Liver (tissue), 8 donors: ENCODE measurements at regions not wholly inside any gene's neighbourhood (a gene's known extent, or its start where the extent isn't known, plus 50 kb on each side); places are given as distances from the start of the nearest gene placed in this dataset.

ENCODE experiments used
- DNase-seq: peaks from one replicate; pipeline ENCODE4 v3.0.0-alpha.2; 2017; ENCODE audit warnings: low spot score
- H3K27ac ChIP-seq, 2 donors: one replicate each; pipeline ENCODE4 v1.7.0; 2013; ENCODE audit warnings: inconsistent platforms in 2 of 2, low read length in 2 of 2, control low read depth in 1 of 2, low read depth in 1 of 2, mild to moderate bottlenecking in 1 of 2
- H3K27me3 ChIP-seq, 4 donors: one replicate each; pipeline versions ENCODE4 v1.6.1 to v1.7.0; 2013; ENCODE audit warnings: low read length in 3 of 4, inconsistent platforms in 1 of 4, mild to moderate bottlenecking in 1 of 4, moderate library complexity in 1 of 4; ENCODE audit not compliant: control insufficient read depth in 4 of 4, insufficient read depth in 4 of 4
- H3K36me3 ChIP-seq, 4 donors: one replicate each; pipeline versions ENCODE4 v1.6.1 to v1.7.0; 2013; ENCODE audit warnings: low read length in 3 of 4, mild to moderate bottlenecking in 3 of 4, low read depth in 1 of 4, moderate library complexity in 1 of 4; ENCODE audit not compliant: control insufficient read depth in 4 of 4, insufficient read depth in 3 of 4
- H3K4me1 ChIP-seq, 4 donors: one replicate each; pipeline versions ENCODE4 v1.6.1 to v1.7.0; 2013; ENCODE audit warnings: low read length in 3 of 4, mild to moderate bottlenecking in 3 of 4, moderate library complexity in 1 of 4; ENCODE audit not compliant: control insufficient read depth in 4 of 4, insufficient read depth in 4 of 4
- H3K4me3 ChIP-seq, 3 donors: one replicate each; pipeline versions ENCODE4 v1.6.1 to v1.7.0; 2013; ENCODE audit warnings: low read length in 3 of 3, control low read depth in 1 of 3, low read depth in 1 of 3, mild to moderate bottlenecking in 1 of 3
- H3K9ac ChIP-seq, 2 donors: one replicate each; pipeline ENCODE4 v1.7.0; 2013; ENCODE audit warnings: low read length in 2 of 2, mild to moderate bottlenecking in 2 of 2, moderate library complexity in 2 of 2, control low read depth in 1 of 2, low read depth in 1 of 2
- H3K9me3 ChIP-seq, 4 donors: one replicate each; pipeline versions ENCODE4 v1.6.1 to v1.7.0; 2013; ENCODE audit warnings: low read length in 3 of 4; ENCODE audit not compliant: control insufficient read depth in 4 of 4
- EGR1 ChIP-seq, 2 donors: IDR thresholded peaks; 2 replicates each; pipeline ENCODE4 v1.6.1; 2016 to 2018; ENCODE audit warnings: antibody characterized with exemption in 2 of 2, low read depth in 2 of 2
- FOXA1 ChIP-seq: IDR thresholded peaks from 2 replicates; pipeline ENCODE4 v1.6.1; 2016; ENCODE audit warnings: antibody characterized with exemption
- FOXA2 ChIP-seq: IDR thresholded peaks from 2 replicates; pipeline ENCODE4 v1.6.1; 2016; ENCODE audit warnings: antibody characterized with exemption
- GABPA ChIP-seq, 2 donors: IDR thresholded peaks in 1 of 2; conservative IDR thresholded peaks in 1 of 2; 2 replicates each; pipeline ENCODE4 v1.6.1; 2016; ENCODE audit warnings: antibody characterized with exemption in 2 of 2, mild to moderate bottlenecking in 1 of 2, moderate library complexity in 1 of 2
- HNF4A ChIP-seq, 2 donors: conservative IDR thresholded peaks; 2 replicates each; pipeline ENCODE4 v1.6.1; 2016; ENCODE audit warnings: antibody characterized with exemption in 2 of 2, mild to moderate bottlenecking in 2 of 2
- HNF4G ChIP-seq: IDR thresholded peaks from 2 replicates; pipeline ENCODE4 v1.6.1; 2016; ENCODE audit warnings: antibody characterized with exemption
- NR2F2 ChIP-seq: IDR thresholded peaks from 2 replicates; pipeline ENCODE4 v1.6.1; 2016; ENCODE audit warnings: antibody characterized with exemption
- RAD21 ChIP-seq, 2 donors: IDR thresholded peaks; 2 replicates each; pipeline ENCODE4 v1.6.1; 2016; ENCODE audit warnings: antibody characterized with exemption in 2 of 2, mild to moderate bottlenecking in 2 of 2
- RXRA ChIP-seq, 2 donors: IDR thresholded peaks; 2 replicates each; pipeline ENCODE4 v1.6.1; 2017 to 2018; ENCODE audit warnings: antibody characterized with exemption in 2 of 2, mild to moderate bottlenecking in 1 of 2
- TAF1 ChIP-seq: conservative IDR thresholded peaks from 2 replicates; pipeline ENCODE4 v1.6.1; 2016; ENCODE audit warnings: antibody characterized with exemption, mild to moderate bottlenecking
- YY1 ChIP-seq: IDR thresholded peaks from 2 replicates; pipeline ENCODE4 v1.6.1; 2016; ENCODE audit warnings: antibody characterized with exemption, mild to moderate bottlenecking
- WGBS: extraction: QIAGEN DNeasy Blood & Tissue Kit; methylation state at CpG from one replicate; pipeline ENCODE4 v1.1.7; 2013; 5-methylcytosine and 5-hydroxymethylcytosine counted together
- TF ChIP-seq, protein P1 (sequence below): IDR thresholded peaks from 2 replicates; pipeline ENCODE4 v1.6.1; 2016; ENCODE audit warnings: antibody characterized with exemption
- TF ChIP-seq, protein P2 (sequence below): IDR thresholded peaks from 2 replicates; pipeline ENCODE4 v1.6.1; 2016; ENCODE audit warnings: antibody characterized with exemption
- TF ChIP-seq, protein P3 (sequence below): fragments of 150-350 bp; IDR thresholded peaks from 2 replicates; pipeline ENCODE4 v1.5.1; 2017; ENCODE audit warnings: improper control_type of control experiment, low read depth, low read length; ENCODE audit not compliant: missing input control
- TF ChIP-seq, protein P4 (sequence below): IDR thresholded peaks from 2 replicates; pipeline ENCODE4 v1.6.1; 2016; ENCODE audit warnings: antibody characterized with exemption
- donor health status: healthy.
- donor health status: healthy.
- donor health status: healthy.
- donor health status: healthy.
- donor health status: healthy.

DNA sequence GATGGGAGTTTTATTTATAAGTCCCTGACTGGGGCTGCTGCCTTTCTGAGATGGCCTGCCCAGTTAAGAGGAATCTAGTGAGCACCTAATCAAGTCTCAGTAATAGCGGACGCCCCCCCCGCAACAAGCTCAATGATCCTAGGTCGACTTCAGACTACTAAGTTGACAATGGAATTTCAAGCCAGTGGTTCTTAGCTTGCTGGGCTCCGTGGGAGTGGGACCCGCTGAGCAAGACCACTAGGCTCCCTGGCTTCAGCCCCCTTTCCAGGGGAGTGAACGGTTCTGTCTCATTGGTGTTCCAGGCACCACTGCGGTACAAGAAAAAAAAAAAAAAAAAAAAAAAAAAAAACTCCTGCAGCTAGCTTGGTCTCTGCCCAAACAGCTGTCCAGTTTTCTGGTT is 156.8 kb upstream of the CARD18 start:
- no peaks in the 10 kb centered on the region for H3K36me3 ChIP-seq
- DNase-seq = no peak
- no peak overlapping the region for H3K4me3 ChIP-seq
- H3K9me3 ChIP-seq = no peaks in the 10 kb centered on the region
- WGBS = 90% methylated on average over 8 of the region's 8 CpGs
- no peak overlapping the region for H3K9ac ChIP-seq
- H3K27ac ChIP-seq = no peak overlapping the region
- H3K4me1 ChIP-seq = no peaks in the 10 kb centered on the region
- TF ChIP-seq, protein P1, sequence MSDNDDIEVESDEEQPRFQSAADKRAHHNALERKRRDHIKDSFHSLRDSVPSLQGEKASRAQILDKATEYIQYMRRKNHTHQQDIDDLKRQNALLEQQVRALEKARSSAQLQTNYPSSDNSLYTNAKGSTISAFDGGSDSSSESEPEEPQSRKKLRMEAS = no peak
- TF ChIP-seq RAD21 (IDR thresholded peaks at IDR 0.05) (no peak), RXRA (IDR thresholded peaks at IDR 0.05) (no peak), HNF4G (no peak), GABPA (IDR thresholded peaks at IDR 0.05 in 1 of 2, conservative IDR thresholded peaks at IDR 0.05 in 1 of 2) (no peak), YY1 (no peak), FOXA1 (no peak)
- TF ChIP-seq, protein P2, sequence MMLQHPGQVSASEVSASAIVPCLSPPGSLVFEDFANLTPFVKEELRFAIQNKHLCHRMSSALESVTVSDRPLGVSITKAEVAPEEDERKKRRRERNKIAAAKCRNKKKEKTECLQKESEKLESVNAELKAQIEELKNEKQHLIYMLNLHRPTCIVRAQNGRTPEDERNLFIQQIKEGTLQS = no peak
- no peaks in the 10 kb centered on the region for H3K27me3 ChIP-seq

DNA sequence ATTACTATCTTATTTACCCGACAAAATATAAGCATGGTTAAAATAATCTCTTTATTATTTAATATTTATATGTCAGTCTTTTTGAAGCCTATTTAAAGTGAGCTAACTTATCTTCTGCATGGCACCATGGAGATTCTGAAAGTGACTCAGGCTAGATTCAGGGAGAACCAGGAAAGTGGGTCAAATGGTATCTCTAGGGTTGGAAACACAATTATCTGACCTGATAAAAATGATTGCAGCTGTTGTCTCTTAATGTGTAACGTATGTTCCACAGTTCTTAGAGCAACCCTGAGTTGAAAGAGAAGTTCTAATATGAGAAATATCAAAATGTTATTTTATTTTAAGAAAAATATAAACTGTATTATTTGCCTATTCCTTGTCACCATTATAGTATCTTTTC is 143.1 kb upstream of the CARD18 start:
- Histone ChIP-seq H3K36me3 (no peaks in the 10 kb centered on the region), H3K9ac (no peak overlapping the region), H3K27me3 (no peaks in the 10 kb centered on the region), H3K9me3 (no peaks in the 10 kb centered on the region), H3K27ac (no peak overlapping the region), H3K4me1 (no peaks in the 10 kb centered on the region), H3K4me3 (no peak overlapping the region)
- WGBS = 56% methylated on average over 2 of the region's 2 CpGs
- TF ChIP-seq, protein P3, sequence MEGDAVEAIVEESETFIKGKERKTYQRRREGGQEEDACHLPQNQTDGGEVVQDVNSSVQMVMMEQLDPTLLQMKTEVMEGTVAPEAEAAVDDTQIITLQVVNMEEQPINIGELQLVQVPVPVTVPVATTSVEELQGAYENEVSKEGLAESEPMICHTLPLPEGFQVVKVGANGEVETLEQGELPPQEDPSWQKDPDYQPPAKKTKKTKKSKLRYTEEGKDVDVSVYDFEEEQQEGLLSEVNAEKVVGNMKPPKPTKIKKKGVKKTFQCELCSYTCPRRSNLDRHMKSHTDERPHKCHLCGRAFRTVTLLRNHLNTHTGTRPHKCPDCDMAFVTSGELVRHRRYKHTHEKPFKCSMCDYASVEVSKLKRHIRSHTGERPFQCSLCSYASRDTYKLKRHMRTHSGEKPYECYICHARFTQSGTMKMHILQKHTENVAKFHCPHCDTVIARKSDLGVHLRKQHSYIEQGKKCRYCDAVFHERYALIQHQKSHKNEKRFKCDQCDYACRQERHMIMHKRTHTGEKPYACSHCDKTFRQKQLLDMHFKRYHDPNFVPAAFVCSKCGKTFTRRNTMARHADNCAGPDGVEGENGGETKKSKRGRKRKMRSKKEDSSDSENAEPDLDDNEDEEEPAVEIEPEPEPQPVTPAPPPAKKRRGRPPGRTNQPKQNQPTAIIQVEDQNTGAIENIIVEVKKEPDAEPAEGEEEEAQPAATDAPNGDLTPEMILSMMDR = no peak
- TF ChIP-seq, protein P4, sequence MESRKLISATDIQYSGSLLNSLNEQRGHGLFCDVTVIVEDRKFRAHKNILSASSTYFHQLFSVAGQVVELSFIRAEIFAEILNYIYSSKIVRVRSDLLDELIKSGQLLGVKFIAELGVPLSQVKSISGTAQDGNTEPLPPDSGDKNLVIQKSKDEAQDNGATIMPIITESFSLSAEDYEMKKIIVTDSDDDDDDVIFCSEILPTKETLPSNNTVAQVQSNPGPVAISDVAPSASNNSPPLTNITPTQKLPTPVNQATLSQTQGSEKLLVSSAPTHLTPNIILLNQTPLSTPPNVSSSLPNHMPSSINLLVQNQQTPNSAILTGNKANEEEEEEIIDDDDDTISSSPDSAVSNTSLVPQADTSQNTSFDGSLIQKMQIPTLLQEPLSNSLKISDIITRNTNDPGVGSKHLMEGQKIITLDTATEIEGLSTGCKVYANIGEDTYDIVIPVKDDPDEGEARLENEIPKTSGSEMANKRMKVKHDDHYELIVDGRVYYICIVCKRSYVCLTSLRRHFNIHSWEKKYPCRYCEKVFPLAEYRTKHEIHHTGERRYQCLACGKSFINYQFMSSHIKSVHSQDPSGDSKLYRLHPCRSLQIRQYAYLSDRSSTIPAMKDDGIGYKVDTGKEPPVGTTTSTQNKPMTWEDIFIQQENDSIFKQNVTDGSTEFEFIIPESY = no peak
- TF ChIP-seq FOXA2 (no peak), EGR1 (IDR thresholded peaks at IDR 0.05; ENCODE audit: low read depth in 2 of 2) (no peak), HNF4A (conservative IDR thresholded peaks at IDR 0.05) (no peak)
- TF ChIP-seq, protein P1 = no peak
- no peak for DNase-seq

DNA sequence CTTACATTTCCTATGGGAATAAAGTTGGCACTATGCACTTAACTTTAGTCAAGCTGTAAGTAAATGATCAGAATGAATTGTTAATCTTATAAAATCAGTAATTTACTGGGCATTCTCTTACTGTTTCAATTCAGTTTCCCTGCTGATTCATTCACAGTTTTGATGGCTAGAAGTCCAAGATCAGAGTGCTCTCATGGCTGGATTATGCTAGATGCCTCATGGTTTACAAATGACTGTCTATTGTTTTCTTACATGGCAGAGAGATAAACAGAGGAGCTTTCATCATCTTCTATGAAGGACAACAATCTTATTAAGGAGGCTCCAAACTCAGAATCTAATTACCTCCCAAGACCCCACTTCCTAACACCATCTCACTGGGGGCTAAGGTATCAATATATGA is 135.1 kb upstream of the CARD18 start:
- Histone ChIP-seq H3K27ac (no peak overlapping the region), H3K27me3 (no peaks in the 10 kb centered on the region), H3K9ac (no peak overlapping the region), H3K9me3 (no peaks in the 10 kb centered on the region), H3K36me3 (no peaks in the 10 kb centered on the region), H3K4me3 (no peak overlapping the region), H3K4me1 (no peaks in the 10 kb centered on the region)
- DNase-seq = no peak
- TF ChIP-seq NR2F2 (no peak), HNF4A (conservative IDR thresholded peaks at IDR 0.05) (no peak), TAF1 (no peak), RAD21 (IDR thresholded peaks at IDR 0.05) (no peak)
